GM18517 (cell line): ENCODE measurements at regions not wholly inside any gene's neighbourhood (a gene's known extent, or its start where the extent isn't known, plus 50 kb on each side); places are given as distances from the start of the nearest gene placed in this dataset.
A peak's percentile ranks its signal among the peaks of the same experiment; 100 is the strongest.

ENCODE experiments used
- ATAC-seq: cut with Tn5 transposase; IDR thresholded peaks from one replicate; pipeline ENCODE4 v1.9.1; 2021; ENCODE audit warnings: mild to moderate bottlenecking, moderate library complexity; ENCODE audit not compliant: unreplicated experiment

DNA sequence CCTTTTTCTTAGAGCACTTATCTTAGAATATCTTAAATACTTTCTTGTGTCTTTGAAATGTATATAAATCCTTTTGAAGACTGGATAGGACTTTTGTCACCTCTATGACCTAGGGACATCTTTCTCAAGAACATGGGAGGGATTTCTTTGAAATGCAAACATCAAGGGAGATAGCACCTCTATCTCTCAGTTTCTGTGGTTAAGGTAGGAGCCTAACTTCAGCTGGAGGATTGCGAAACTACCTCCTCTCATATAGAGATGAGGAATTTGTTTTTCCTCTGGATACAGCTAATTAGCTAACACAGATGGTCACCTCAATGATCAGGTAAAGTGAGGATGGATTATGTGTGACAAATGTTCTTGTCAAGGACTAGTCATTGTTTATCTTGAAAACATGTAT, 631.3 kb upstream of the IMPG1 start:
- no peak for ATAC-seq

DNA sequence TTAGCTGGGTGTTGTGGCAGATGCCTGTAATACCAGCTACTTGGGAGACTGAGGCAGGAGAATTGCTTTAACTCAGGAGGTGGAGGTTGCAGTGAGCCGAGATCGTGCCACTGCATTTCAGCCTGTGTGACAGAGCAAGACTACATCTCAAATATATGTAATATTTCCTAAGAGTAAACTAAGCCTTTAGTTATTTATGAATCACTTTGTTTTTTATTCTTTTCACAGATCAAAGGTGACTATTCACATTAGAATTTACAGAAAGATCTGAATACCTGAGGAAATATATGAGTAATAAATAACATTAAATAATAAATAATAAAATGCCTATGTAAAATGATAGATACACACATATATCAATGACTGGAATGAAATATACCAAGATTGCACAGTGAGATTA, 630.8 kb upstream of the IMPG1 start:
- no peak for ATAC-seq

DNA sequence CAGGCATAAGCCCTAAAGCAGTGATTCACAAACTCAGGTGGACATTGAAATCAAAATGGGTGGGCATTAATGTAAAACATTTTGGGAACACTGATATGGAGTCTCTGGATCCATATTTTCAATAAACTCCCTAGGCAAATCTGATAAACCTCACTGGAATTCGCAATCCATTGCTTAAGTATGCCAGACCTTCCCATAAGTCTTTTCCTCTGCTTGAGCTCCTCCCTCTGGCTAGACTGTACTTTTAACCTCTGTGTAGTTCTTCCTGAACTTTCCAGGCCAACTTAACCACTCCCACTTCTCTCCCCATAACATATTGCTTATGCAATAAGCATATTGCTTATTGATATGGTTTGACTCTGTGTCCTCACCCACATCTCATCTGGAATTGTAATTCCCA, 629.7 kb upstream of the IMPG1 start:
- ATAC-seq = no peak

DNA sequence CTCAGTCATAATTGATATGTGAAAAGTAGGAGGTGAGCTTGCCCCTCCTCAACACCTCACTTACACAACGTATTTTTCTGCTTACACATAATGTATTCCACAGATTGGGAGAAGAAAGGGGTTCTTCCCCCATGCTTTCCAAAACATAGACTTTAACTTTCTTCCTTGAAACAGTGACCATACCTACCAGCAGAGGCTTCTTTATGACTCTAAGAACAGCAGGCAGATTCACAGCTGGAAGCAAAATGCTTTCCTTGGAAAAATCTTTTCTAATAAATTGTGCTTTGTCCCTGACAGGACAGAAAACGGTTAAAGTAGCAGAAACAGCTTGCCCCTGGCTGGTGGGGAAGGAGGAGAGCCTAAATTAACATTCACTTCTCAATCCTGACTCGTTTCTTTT, 629.1 kb upstream of the IMPG1 start:
- no peak for ATAC-seq

DNA sequence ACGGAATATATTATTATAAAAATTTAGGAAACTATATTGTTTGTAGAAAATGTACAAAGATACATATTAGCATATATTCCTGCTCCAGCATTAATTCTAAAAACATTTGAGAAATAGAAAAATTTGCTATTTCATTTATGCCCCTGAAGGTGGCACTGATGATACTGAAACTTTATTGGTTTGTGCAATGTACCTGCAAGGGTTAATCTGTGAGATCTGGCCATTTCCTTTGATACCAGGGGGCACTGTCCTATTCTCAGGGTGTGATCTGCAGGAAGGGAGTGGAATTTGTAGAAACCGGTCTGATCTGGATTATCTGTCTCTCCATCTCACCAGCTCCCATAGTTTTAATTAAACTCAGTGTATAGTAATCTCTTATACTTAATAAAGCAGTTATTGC, 625.1 kb upstream of the IMPG1 start:
- ATAC-seq = no peak

DNA sequence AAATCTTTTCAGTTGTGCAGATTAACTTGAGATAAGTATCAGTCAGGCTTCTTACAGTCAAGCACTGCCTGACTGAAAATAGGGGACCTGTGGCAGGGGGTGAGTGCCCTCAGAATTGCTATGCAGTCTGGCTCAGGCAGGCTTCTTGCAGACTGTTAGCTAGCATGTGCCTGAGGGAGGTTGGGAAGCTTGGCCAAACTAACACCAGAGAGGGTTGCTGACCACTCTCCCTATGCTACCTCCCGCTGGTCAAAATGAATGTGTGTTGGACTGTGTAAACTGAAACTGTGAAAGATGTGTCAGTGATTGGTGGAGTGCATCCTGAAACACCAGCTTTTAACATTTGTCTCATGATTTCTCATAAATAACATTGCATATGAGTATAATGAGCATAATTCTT, 622.3 kb upstream of the IMPG1 start:
- ATAC-seq = no peak

DNA sequence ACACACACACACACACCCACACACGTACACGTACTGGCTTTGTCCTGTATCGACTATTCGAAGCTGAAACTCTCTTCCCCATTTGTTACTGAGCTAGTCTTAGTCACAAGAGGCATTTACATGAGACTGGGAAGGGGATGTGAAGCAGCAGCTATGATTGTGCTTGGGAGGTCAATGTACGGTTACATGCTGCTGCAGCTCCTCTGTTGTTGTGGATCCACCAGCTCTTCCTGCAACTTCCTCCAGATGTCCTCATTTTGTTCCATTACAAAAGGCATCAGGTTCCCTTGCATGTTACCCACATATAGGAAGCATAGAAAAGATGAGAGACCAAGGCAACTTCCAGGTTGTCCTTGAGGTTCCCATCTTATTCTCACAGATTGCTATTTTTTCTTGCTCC, 612.4 kb upstream of the IMPG1 start:
- ATAC-seq = no peak

DNA sequence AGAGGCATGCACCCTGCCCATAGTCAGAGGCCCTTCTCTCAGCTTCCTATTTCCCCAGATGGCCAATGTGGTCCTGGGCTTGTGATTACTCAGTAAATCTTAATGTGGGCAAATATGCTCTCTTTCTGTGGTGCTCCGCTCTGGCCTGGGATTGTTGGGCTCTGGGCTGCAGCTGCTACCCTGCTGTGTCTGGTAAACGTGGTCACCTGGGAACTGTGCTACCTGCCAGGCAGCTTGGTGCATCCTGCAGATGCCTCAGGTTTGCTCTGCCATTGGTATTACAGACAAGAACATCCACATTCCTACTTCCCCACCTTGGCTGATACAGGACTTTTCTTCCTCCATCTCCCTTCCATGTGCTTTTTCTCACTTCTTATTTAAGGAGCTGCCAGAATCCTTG, 611.5 kb upstream of the IMPG1 start:
- no peak for ATAC-seq

DNA sequence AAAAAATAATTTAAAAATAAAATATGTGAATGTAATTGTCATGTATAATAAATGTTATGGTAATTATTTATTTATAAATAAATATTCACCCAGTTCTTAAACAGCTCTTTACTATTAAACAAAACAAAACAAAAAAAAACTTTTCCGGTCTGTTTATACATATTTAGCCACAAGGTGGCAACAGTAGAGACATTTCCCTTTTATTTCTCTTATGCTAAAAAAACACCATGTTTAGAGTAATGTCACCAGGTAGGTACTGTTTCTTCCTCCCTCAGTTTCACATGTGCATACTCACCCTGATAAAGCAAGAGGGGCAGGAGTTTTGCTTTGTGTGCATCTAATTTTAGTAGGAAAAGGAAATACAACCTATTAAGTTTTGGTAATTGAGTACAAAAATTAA, 610.4 kb upstream of the IMPG1 start:
- ATAC-seq = peak; percentile 47

DNA sequence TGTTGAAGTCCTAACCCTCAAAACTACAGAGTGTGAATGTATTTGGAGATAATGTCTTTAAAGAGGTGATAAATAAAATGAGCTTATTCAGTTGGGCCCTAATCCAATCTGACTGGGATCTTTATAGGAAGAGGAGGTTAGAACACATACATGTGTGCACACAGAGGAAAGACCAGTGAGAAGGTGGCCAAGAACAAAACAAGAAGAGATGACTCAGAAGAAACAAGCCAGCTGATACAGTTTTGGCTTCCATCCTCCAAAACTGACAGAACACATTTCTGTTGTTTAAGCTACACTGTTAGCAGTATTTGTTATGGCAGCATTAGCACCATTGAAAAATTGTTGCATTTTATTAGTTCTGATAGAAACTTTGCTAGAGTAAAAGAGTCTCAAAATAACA, 609.3 kb upstream of the IMPG1 start:
- ATAC-seq = no peak

DNA sequence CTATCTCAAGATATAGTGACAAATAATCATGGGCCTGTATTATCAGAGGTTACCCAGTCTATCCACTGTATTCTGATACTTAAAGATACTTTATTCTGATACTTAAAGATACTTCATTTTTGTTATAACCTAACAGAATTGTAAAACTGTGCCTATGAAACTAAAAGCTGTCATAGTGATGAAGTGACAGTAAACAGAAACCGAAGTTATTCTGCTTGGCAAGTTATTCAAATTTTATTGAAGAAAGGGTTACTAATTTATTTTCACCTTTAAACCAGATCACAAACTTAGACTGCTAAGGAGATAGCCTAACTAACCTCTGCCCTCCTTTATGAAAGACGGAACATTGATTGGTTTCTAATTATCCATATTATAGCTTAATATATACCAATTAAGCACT, 604.6 kb upstream of the IMPG1 start:
- no peak for ATAC-seq

DNA sequence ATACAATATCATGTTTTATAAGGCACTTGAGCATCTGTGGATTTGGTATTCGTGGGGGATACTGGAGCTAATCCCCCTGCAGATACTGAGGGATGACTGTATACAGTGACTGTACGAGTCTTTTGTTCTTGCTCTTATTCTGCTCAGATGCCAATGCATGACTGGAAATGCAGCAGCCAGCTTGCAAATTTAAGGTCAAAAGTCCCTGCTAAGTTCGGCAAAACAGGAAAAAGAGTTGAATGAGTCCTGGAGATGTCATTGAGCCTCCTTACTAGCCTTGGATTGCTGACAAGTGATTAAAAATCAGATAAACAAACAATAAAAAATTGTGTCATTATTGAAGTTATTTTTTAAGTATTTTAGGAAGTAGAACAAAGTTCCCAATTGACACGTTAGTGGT, 599.3 kb upstream of the IMPG1 start:
- no peak for ATAC-seq

DNA sequence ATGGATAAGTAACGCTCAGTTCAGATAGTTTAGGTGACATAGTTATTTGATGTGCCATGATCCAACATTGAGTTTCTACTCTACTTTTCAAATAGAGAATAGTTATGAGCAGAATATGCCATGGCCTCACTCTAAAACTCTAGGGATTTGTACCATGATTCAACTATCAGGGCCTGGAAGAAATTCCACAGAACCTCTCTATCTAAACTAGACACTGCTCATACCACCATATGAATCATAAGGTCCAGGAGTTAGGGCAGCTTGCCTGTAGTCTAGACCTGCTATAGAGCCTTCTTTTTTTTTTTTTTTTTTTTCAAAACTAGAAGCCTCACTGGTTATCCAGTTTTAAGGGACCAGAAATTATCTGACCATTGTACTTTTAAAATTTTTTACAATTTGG, 571.8 kb upstream of the IMPG1 start:
- no peak for ATAC-seq

DNA sequence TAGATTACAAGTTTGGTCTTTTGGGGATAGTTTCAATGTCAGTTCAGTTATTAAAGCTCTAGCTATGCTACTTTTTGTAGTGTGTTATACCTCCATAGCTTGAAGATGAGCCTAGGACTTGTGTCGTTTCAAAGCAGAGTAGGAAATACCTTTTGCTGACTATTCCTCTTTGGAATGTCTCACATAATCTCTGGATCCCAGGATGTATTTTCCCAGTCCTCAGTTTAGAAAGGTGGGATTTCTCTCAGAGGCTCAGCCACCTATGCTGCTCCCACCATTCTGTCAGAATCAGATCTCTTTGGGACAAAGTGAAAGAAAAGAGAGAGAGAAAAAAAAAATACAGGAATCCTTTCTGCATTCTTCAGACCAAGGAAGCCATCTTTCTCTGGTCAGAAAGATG, 567.5 kb upstream of the IMPG1 start:
- ATAC-seq = no peak

DNA sequence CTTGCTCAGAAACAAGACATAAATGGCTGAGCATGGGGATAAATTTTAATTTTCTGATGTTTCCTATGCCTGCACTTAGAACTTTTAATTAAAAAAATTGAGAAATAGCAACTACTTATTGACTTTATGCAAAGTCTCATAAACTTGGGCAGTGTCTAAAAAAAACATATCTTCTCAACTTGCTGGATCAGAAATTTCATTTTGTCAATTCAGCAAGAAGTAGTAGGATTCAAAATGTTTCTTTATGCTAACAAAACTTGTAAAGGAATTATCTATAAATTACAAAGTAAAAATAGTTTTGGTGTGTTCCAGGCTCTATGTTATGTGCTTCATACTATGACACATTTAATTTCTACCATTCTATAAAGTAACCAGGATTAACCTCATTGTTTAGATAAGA, 562.2 kb upstream of the IMPG1 start:
- ATAC-seq = no peak

DNA sequence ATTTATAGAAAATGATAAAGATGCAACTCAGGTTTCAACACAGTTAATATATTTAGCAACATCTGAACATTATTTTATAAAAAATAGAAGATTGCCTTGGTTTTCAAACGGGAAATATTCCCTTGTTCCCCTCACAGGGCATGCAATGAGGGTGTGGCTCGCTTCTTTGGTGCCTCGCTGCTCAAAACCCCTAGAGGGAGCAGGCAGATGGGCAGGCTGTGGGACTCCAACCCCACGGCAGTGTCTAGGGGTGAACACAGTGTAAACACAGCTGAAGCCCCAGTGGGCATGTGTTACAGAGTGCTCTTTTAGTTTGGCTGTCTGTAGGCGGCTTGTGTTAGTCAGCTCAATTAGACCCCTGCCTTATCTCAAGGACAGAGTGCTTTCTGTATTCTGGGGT, 560.8 kb upstream of the IMPG1 start:
- ATAC-seq = no peak

DNA sequence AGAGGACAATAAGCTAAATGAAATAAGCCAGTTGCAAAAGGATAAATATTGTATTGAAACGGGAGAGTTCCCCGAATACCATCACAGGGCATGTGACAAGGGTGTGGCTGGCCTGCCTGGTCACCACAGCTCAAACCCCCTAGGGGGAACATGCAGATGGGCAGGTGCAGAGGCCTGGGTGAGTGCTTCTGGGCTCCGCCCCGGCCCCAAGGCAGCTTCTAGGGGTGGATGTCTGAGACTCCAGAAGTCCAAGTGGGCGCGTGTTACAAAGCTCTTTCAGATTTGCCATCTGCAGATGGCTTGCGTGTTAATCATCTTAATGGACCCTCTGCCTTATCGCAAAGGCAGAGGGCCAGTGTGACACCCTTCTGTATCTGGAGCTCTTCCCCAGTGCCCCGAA, 559.2 kb upstream of the IMPG1 start:
- ATAC-seq = no peak

DNA sequence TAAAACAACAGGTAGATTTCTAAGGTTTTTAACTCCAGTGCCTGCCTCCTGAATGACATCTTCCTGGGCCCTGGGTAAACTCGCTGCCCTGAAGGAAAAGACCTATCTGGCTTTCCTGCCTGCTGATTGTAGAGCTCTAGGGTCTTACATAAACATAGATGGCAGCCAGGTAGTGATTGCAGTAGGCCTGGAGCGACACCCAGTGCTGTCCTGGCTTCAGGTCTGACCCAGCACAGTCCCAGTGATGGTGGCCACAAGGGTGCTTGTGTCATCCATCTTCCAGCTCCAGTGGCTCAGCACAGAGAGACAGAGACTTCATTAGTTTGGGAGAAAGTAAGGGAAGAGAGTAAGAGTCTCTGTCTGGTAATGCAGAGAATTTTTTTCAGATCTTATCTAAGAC, 542.9 kb upstream of the IMPG1 start:
- no peak for ATAC-seq

DNA sequence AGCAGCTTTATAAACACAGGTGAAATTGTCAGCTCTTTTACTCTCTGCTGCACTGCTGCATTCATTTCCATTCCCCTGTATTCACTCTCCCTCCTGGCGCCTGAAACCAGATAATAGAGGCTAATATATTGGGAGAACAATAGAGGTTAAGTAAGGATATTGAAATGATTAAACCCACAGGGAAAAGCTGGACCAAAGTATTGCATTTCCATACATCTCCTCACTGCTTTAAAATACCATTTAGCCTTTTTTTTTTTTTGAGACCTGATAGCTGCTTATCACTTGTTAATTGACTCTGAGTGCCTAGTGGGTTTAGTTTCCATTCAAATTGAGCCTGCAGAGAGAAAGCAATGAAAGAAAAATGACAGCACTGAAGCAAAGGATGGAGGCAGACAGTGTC, 540.5 kb upstream of the IMPG1 start:
- no peak for ATAC-seq

DNA sequence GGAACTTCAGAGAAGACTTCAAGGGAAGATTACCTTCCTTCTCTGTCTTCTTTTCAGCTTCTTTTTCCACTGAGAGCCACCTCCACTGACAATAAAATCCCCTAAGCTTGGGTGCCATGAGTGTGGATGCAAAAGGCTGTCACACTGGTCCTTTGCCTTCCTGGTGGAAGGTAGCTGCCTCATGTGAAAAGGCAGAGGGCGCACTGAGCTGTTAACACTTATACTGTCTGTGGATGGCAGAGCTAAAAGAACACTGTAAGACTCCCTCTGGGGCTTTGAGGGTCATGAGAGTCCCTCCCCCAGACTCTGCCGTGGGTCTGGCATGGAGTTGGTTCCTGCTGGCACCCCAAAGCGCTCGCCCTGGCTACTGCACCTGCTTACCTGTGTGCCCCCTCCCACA, 536.7 kb upstream of the IMPG1 start:
- ATAC-seq = no peak

DNA sequence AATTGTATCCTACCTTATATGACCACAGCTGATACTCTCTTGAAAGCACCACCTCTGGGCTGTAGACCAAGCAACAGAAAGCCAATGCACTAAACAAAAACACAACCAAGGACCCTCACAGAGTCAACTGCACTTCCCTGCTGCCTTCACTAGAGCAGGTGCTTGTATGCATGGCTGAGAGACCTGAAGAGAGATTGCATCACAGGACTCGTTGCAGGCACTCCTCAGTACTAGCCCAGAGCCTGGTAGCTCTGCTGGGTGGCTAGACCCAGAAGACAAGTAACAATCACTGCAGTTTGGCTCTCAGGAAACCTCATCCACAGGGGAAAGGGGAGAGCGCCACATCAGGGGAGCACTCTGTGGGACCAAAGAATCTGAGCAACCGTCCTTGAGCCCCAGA, 521.6 kb upstream of the IMPG1 start:
- ATAC-seq = no peak

DNA sequence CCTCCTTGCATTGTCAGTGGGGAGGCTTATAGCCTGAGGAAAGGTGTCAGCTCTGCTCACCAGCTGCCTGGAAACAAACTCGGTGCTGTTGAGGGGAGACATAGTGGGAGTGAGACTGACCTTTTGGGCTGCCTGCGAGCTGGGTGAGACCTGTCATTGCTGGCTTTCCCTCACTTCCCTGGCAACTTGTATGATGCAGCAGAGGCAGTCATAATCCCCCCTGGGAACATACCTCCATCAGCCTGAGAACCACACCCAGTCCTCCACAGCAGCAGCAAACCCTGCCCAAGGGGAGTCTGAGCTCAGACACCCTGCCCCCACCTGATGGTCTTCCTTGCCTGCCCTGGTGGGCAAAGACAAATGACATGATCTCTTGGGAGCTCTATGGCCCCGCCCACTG, 521.2 kb upstream of the IMPG1 start:
- no peak for ATAC-seq

DNA sequence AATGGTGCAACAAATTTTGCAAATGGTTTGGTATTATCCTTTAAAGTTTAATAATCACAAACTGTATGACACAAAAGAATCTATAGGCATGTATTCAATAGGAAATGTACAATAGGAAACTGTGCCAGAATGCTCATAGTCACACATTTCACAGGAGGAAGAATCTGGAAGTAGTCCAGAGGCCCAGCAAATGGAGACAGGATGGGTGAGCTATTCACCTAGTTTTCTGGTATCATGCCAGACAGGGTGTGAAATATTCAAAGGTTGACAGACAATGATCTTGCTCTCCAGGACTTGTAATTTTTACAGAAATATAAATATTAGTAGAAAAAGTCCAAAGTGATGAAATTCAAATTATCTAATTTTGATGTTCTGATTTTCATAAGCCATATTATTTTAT, 520.1 kb upstream of the IMPG1 start:
- no peak for ATAC-seq

DNA sequence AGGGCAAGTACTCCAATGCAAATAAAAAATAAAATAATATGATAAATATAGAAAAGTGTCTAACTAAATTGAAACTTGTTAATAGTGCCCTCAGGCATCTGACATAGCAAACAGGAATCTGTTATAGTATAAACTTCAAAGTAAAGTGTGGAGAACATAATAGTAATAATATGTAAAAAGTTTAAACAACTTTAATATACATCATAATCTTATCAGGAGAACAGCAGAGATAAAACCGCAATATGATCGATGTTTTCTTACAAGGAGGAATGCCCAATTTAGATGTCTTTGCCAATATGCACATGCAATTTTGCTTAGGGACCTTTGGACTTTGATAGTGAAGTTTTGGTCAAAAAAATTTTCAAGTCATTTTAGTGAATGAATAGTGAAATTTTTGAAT, 514.8 kb upstream of the IMPG1 start:
- ATAC-seq = no peak
